ENCODE measurements at regions not wholly inside any gene's neighbourhood (a gene's known extent, or its start where the extent isn't known, plus 50 kb on each side); places are given as distances from the start of the nearest gene placed in this dataset.

- TF ChIP-seq MAX (IDR thresholded peaks at IDR 0.05), result no peak
Observed at GRCh38 chr20:41837669-41838224, 219.6 kb upstream of the CHD6 start (continued).

Measured in H1 (cell line).